Right lobe of liver (tissue), 6 donors: ENCODE measurements at regions not wholly inside any gene's neighbourhood (a gene's known extent, or its start where the extent isn't known, plus 50 kb on each side); places are given as distances from the start of the nearest gene placed in this dataset.

Source experiments
- ATAC-seq, 4 donors: fragments of 200-7000 bp; cut with Tn5 transposase; one replicate each; pipeline ENCODE4 v1.9.1; 2020; ENCODE audit warnings: mild to moderate bottlenecking in 4 of 4, moderate library complexity in 4 of 4
- DNase-seq, 3 donors: peaks; one replicate each; pipeline ENCODE4 v3.0.0-alpha.2; 2020
- H3K27ac ChIP-seq, 3 donors: fragments of 200-600 bp; one replicate each; pipeline ENCODE4 v1.8.0; 2022
- H3K27me3 ChIP-seq, 2 donors: fragments of 200-600 bp; one replicate each; pipeline ENCODE4 v1.8.0; 2022
- H3K36me3 ChIP-seq, 4 donors: fragments of 200-600 bp; sonication (generic) in 1 of 4; one replicate each; pipeline versions ENCODE4 v1.5.1 to v1.8.0; 2017 to 2022; ENCODE audit warnings: control low read depth in 1 of 4
- H3K4me1 ChIP-seq, 4 donors: fragments of 200-600 bp; sonication (generic) in 1 of 4; one replicate each; pipeline versions ENCODE4 v1.5.1 to v1.8.0; 2017 to 2022; ENCODE audit warnings: control low read depth in 1 of 4
- H3K4me3 ChIP-seq, 3 donors: fragments of 200-600 bp; one replicate each; pipeline ENCODE4 v1.8.0; 2022
- H3K9me3 ChIP-seq, 4 donors: fragments of 200-600 bp; sonication (generic) in 1 of 4; one replicate each; pipeline versions ENCODE4 v1.5.1 to v1.8.0; 2017 to 2022; ENCODE audit warnings: control low read depth in 1 of 4
- POLR2A ChIP-seq: fragments of 450-650 bp; IDR thresholded peaks from one replicate; pipeline ENCODE4 v1.6.1; 2017; ENCODE audit warnings: antibody characterized with exemption, mild to moderate bottlenecking
- WGBS: methylation state at CpG from one replicate; pipeline ENCODE4 v1.1.6; 2018; ENCODE audit warnings: low coverage, low lambda C conversion rate; ENCODE audit not compliant: insufficient coverage; ENCODE audit errors: missing lambda C conversion rate; 5-methylcytosine and 5-hydroxymethylcytosine counted together
- intact Hi-C, 2 donors: fragments of 100-400 bp; cut with DNase I; formaldehyde crosslinking; loops; one replicate each; pipeline versions ENCODE4 v1.11.2 to v1.14.1; 2022
- TF ChIP-seq, protein P1 (sequence below), 4 donors: fragments of 200-600 bp in 3 of 4; fragments of 450-650 bp in 1 of 4; IDR thresholded peaks; one replicate each; pipeline versions ENCODE4 v1.5.1 to v1.8.0; 2016 to 2022; ENCODE audit warnings: antibody characterized with exemption in 4 of 4, mild to moderate bottlenecking in 2 of 4
- donor health status: DM: no; HTN: yes; CAD: no.
- donor health status: DM: no; HTN: no; CAD: no.
- donor health status: DM: no; HTN: no; CAD: no.
- donor health status: DM: no; HTN: yes; CAD: no.
- donor health status: DM: no; HTN: yes; CAD: no.

DNA sequence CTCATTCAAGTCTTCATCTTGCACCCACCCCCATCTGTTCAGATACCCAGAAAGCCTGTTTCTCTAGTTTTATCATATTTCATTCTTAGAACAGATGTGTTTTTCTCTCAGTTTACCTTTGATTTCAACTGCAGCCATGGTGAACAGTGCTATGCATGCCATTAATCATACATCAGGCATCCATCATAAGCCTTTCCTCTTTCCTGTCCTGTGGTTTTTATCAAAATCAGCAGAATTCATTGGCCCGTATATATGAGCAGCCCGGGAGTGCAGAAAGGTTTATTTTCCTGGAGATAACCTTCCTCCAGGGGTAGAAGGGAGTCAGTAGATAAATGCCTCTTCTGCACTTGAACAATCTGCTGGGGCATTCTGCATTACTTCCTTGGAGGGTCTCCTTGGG is 65.7 kb downstream of the IL21 start:
- ATAC-seq (no peak), DNase-seq (no peak)
- H3K9me3 ChIP-seq: no peaks in the 10 kb centered on the region
- intact Hi-C loops: no loop called here
- no peak for TF ChIP-seq POLR2A
- TF ChIP-seq, protein P1, sequence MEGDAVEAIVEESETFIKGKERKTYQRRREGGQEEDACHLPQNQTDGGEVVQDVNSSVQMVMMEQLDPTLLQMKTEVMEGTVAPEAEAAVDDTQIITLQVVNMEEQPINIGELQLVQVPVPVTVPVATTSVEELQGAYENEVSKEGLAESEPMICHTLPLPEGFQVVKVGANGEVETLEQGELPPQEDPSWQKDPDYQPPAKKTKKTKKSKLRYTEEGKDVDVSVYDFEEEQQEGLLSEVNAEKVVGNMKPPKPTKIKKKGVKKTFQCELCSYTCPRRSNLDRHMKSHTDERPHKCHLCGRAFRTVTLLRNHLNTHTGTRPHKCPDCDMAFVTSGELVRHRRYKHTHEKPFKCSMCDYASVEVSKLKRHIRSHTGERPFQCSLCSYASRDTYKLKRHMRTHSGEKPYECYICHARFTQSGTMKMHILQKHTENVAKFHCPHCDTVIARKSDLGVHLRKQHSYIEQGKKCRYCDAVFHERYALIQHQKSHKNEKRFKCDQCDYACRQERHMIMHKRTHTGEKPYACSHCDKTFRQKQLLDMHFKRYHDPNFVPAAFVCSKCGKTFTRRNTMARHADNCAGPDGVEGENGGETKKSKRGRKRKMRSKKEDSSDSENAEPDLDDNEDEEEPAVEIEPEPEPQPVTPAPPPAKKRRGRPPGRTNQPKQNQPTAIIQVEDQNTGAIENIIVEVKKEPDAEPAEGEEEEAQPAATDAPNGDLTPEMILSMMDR (IDR thresholded peaks at IDR 0.05): no peak
- H3K27ac ChIP-seq: no peak overlapping the region
- no peaks in the 10 kb centered on the region for H3K27me3 ChIP-seq
- no peaks in the 10 kb centered on the region for H3K4me1 ChIP-seq
- no peak overlapping the region for H3K4me3 ChIP-seq
- H3K36me3 ChIP-seq: no peaks in the 10 kb centered on the region
- WGBS: 36% methylated on average over 2 of the region's 2 CpGs

DNA sequence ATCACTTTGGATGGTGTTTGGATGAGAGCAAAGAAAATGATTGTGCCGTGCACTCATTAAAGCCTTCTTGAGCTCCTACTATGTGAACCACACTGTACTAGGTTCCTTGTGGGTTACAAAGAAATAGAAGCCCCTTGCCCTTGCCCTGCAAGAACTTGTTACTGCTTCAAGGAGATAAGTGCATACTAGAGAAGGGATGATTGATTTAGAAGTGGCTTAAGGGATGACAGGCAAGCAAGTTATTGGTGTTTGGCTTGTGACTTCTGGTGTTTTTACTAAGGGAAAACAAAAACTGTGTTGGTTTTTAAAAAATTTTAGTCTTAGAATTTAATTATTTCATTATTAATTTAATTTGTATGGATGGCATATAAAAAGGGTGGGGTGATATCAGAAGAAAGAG is 67.4 kb downstream of the IL21 start:
- H3K36me3 ChIP-seq: no peaks in the 10 kb centered on the region
- H3K27ac ChIP-seq: no peak overlapping the region
- DNase-seq (no peak), ATAC-seq (no peak)
- 57% methylated on average over 1 of the region's 1 CpG for WGBS
- no peak overlapping the region for H3K4me3 ChIP-seq
- H3K4me1 ChIP-seq: no peaks in the 10 kb centered on the region
- H3K27me3 ChIP-seq: no peaks in the 10 kb centered on the region
- TF ChIP-seq POLR2A: no peak
- TF ChIP-seq, protein P1 (IDR thresholded peaks at IDR 0.05): no peak
- H3K9me3 ChIP-seq: no peaks in the 10 kb centered on the region
- intact Hi-C loops: no loop called here

DNA sequence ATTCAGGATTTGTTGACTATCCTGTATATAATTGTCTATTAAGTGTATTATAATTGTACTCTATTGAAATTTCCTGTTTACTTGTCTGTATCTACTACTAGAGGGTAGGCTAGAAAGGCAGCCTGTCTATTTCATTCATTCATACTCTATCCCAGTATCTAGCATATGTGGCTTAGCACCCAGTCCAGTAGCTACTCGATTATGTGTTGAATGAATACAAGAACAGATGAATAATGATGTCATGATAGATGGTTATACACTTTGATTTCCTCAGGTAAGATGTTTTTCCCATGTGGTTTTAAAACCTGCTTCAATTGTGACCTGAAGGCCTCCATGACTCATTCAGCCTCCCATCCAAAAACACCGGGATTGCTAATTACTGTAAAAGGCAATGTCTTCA is 68.0 kb downstream of the IL21 start:
- H3K27me3 ChIP-seq: no peaks in the 10 kb centered on the region
- intact Hi-C loops: no loop called here
- H3K36me3 ChIP-seq: no peaks in the 10 kb centered on the region
- DNase-seq (no peak), ATAC-seq (no peak)
- H3K4me3 ChIP-seq: no peak overlapping the region
- TF ChIP-seq, protein P1 (IDR thresholded peaks at IDR 0.05): no peak
- no peak for TF ChIP-seq POLR2A
- no peaks in the 10 kb centered on the region for H3K9me3 ChIP-seq
- no peaks in the 10 kb centered on the region for H3K4me1 ChIP-seq
- WGBS: 79% methylated on average over 2 of the region's 2 CpGs
- no peak overlapping the region for H3K27ac ChIP-seq

DNA sequence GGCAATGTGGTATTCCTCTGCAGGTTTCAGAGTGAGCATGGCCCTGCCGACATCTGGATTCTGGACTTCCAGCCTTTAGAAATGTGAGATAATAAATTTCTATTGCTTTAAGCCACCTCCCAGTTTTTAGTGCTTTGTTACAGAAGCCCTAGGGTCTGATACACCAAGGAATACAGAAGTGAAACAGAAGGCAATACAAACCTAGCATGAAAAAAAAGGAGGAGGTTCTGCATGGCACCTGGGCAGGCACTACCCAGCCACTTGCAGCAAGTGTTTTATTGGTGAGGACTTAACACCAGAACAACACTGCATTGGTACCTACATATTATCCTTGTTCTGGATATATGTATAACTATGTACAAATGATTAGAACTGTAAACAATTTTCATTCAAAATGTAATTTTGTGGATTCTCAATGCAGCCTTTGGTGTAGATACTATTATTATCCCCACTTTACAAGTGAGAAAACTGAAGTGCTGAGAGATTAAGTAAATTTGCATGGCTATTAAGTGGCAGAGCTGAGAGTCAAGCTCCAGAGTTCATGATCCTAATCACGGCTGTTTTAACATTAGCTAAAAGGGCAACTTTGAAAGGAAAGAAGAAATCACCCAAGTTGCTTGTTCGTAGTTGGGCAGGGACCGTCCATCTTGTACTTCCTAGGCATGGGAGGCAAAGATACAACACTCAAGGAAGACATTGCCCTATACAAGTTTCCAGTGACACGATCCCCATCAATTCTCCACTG is 71.8 kb downstream of the IL21 start:
- Histone ChIP-seq H3K9me3 (no peaks in the 10 kb centered on the region), H3K27ac (no peak overlapping the region), H3K27me3 (no peaks in the 10 kb centered on the region), H3K4me3 (no peak overlapping the region), H3K4me1 (no peaks in the 10 kb centered on the region), H3K36me3 (no peaks in the 10 kb centered on the region)
- DNase-seq (no peak), ATAC-seq (no peak)
- no peak for TF ChIP-seq POLR2A
- TF ChIP-seq, protein P1 (IDR thresholded peaks at IDR 0.05): no peak
- 49% methylated on average over 5 of the region's 5 CpGs for WGBS
- intact Hi-C loops: no loop called here
